ENCODE measurements at regions not wholly inside any gene's neighbourhood (a gene's known extent, or its start where the extent isn't known, plus 50 kb on each side); places are given as distances from the start of the nearest gene placed in this dataset.

- TF ChIP-seq EZH2 (IDR thresholded peaks at IDR 0.05; ENCODE audit: insufficient read depth, poor library complexity, severe bottlenecking) (no peak), EZH2phosphoT487 (IDR thresholded peaks at IDR 0.05; ENCODE audit: insufficient read depth, low read depth) (no peak)
These were observed 356.3 kb downstream of the USP25 start for GRCh38 chr21:16086121-16086520.

Data from GM23248 (cell line).